ENCODE measurements at regions not wholly inside any gene's neighbourhood (a gene's known extent, or its start where the extent isn't known, plus 50 kb on each side); places are given as distances from the start of the nearest gene placed in this dataset.
"Not testable (repeated sequence)": the region's sequence is repeated elsewhere in the genome, so short reads cannot be mapped to it uniquely, and the experiment has no call there.

GRCh38 chr4:164345756-164346155 is 408.2 kb upstream of the SMIM31 start:
- DNase-seq (ENCODE audit: low spot score) = no peak
- intact Hi-C loops (cut with DNase I) = no loop called here

GRCh38 chr4:164350061-164350460 is 403.9 kb upstream of the SMIM31 start:
- DNase-seq (ENCODE audit: low spot score) = no peak
- intact Hi-C loops (cut with DNase I) = no loop called here

GRCh38 chr4:164350716-164351115 is 403.2 kb upstream of the SMIM31 start:
- DNase-seq (ENCODE audit: low spot score); intact Hi-C loops (cut with DNase I): not testable (repeated sequence)

- DNase-seq (ENCODE audit: low spot score) = no peak
- intact Hi-C loops (cut with DNase I) = no loop called here
Observed at GRCh38 chr4:164357957-164358356, 396.0 kb upstream of the SMIM31 start.

- intact Hi-C loops (cut with DNase I) = no loop called here
- no peak for DNase-seq (ENCODE audit: low spot score)
Observed at GRCh38 chr4:164358400-164358799, 395.5 kb upstream of the SMIM31 start.

- DNase-seq (ENCODE audit: low spot score) = no peak
- intact Hi-C loops (cut with DNase I) = no loop called here
Observed at GRCh38 chr4:164359881-164360280, 394.1 kb upstream of the SMIM31 start.

- DNase-seq (ENCODE audit: low spot score) = no peak
- intact Hi-C loops (cut with DNase I) = no loop called here
Observed at GRCh38 chr4:164368894-164369293, 385.0 kb upstream of the SMIM31 start.

- intact Hi-C loops (cut with DNase I) = no loop called here
Observed at GRCh38 chr4:164373021-164373420, 380.9 kb upstream of the SMIM31 start.

GRCh38 chr4:164377277-164377676 is 376.7 kb upstream of the SMIM31 start:
- DNase-seq (ENCODE audit: low spot score) = no peak
- intact Hi-C loops (cut with DNase I) = no loop called here

More at GRCh38 chr4:164373021-164373420, 380.9 kb upstream of the SMIM31 start:
- DNase-seq (ENCODE audit: low spot score) = no peak

- intact Hi-C loops (cut with DNase I) = no loop called here
- DNase-seq (ENCODE audit: low spot score) = no peak
Observed at GRCh38 chr4:164378361-164378760, 375.6 kb upstream of the SMIM31 start.

GRCh38 chr4:164379694-164380093 is 374.2 kb upstream of the SMIM31 start:
- DNase-seq (ENCODE audit: low spot score) = no peak
- intact Hi-C loops (cut with DNase I) = no loop called here

- no peak for DNase-seq (ENCODE audit: low spot score)
- intact Hi-C loops (cut with DNase I) = no loop called here
Observed at GRCh38 chr4:164381859-164382258, 372.1 kb upstream of the SMIM31 start.

- intact Hi-C loops (cut with DNase I) = no loop called here
- no peak for DNase-seq (ENCODE audit: low spot score)
Observed at GRCh38 chr4:164383058-164383357, 370.9 kb upstream of the SMIM31 start.

GRCh38 chr4:164383358-164384220 is 370.3 kb upstream of the SMIM31 start:
- no peak for DNase-seq (ENCODE audit: low spot score)

GRCh38 chr4:164384416-164384815 is 369.5 kb upstream of the SMIM31 start:
- intact Hi-C loops (cut with DNase I) = no loop called here
- DNase-seq (ENCODE audit: low spot score) = no peak

More at GRCh38 chr4:164383358-164384220, 370.3 kb upstream of the SMIM31 start:
- intact Hi-C loops (cut with DNase I) = no loop called here

- intact Hi-C loops (cut with DNase I) = no loop called here
- DNase-seq (ENCODE audit: low spot score) = no peak
Observed at GRCh38 chr4:164396439-164396838, 357.5 kb upstream of the SMIM31 start.

- DNase-seq (ENCODE audit: low spot score) = no peak
- intact Hi-C loops (cut with DNase I) = no loop called here
Observed at GRCh38 chr4:164402554-164402953, 351.4 kb upstream of the SMIM31 start.

GRCh38 chr4:164405774-164406173 is 348.2 kb upstream of the SMIM31 start:
- DNase-seq (ENCODE audit: low spot score) = no peak

GRCh38 chr4:164408831-164409230 is 345.1 kb upstream of the SMIM31 start:
- intact Hi-C loops (cut with DNase I) = no loop called here
- no peak for DNase-seq (ENCODE audit: low spot score)

More at GRCh38 chr4:164405774-164406173, 348.2 kb upstream of the SMIM31 start:
- intact Hi-C loops (cut with DNase I) = no loop called here

- intact Hi-C loops (cut with DNase I) = no loop called here
- no peak for DNase-seq (ENCODE audit: low spot score)
Observed at GRCh38 chr4:164410401-164410800, 343.5 kb upstream of the SMIM31 start.

GRCh38 chr4:164412246-164412645 is 341.7 kb upstream of the SMIM31 start:
- intact Hi-C loops (cut with DNase I) = no loop called here
- no peak for DNase-seq (ENCODE audit: low spot score)

GRCh38 chr4:164413743-164414142 is 340.2 kb upstream of the SMIM31 start:
- DNase-seq (ENCODE audit: low spot score) = no peak
- intact Hi-C loops (cut with DNase I) = no loop called here
